Transverse colon (tissue), 4 donors: ENCODE measurements at regions not wholly inside any gene's neighbourhood (a gene's known extent, or its start where the extent isn't known, plus 50 kb on each side); places are given as distances from the start of the nearest gene placed in this dataset.

ENCODE experiments used
- EP300 ChIP-seq: sonication (generic); formaldehyde crosslinking; IDR thresholded peaks from one replicate; pipeline ENCODE4 v1.6.1; 2017; ENCODE audit warnings: antibody characterized with exemption, low read depth
- POLR2A ChIP-seq: fragments of 450-650 bp; IDR thresholded peaks from one replicate; pipeline ENCODE4 v1.6.1; 2016; ENCODE audit warnings: antibody characterized with exemption, mild to moderate bottlenecking, moderate library complexity
- POLR2AphosphoS5 ChIP-seq, 3 donors: sonication (generic); formaldehyde crosslinking; IDR thresholded peaks; one replicate each; pipeline ENCODE4 v1.6.1; 2016; ENCODE audit warnings: antibody characterized with exemption in 3 of 3
- TF ChIP-seq, protein P1 (sequence below), 5 experiments: fragments of 200-600 bp in 3 of 5; fragments of 450-650 bp in 2 of 5; sonication (generic) in 3 of 5; IDR thresholded peaks; 1 replicate in 2 of 5; 2 replicates in 3 of 5; pipeline ENCODE4 v1.5.1; 2016 to 2017; ENCODE audit warnings: antibody characterized with exemption in 5 of 5, inconsistent platforms in 3 of 5, mild to moderate bottlenecking in 2 of 5, moderate library complexity in 1 of 5

DNA sequence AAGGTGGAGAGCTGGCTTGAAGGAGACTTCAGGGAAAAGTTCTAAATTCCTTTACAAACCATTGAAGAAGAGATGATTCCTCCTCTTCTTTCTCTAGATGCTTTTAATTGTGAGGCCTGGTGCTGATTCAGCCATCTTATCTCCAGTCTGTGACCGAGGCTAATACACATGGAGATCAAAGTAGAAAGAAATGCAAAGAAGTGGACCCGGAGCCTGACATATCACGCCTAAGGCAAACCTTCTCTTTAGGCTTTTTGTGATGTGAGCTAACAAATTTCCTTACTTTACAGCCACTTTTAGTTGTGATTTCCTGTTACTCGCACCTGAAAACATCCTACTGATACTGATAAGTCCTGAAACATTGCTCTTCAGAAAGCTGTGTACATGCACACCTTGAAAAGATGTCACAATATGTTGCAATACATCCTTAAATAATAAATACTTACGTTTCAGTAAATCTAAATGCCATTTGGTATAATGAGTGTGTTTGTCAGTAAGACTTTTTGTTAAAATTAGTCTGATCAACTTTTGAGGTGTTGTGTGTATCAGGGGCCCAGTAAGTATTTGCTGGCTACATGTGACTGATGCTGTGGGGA is 192.4 kb downstream of the BAMBI start:
- TF ChIP-seq, protein P1, sequence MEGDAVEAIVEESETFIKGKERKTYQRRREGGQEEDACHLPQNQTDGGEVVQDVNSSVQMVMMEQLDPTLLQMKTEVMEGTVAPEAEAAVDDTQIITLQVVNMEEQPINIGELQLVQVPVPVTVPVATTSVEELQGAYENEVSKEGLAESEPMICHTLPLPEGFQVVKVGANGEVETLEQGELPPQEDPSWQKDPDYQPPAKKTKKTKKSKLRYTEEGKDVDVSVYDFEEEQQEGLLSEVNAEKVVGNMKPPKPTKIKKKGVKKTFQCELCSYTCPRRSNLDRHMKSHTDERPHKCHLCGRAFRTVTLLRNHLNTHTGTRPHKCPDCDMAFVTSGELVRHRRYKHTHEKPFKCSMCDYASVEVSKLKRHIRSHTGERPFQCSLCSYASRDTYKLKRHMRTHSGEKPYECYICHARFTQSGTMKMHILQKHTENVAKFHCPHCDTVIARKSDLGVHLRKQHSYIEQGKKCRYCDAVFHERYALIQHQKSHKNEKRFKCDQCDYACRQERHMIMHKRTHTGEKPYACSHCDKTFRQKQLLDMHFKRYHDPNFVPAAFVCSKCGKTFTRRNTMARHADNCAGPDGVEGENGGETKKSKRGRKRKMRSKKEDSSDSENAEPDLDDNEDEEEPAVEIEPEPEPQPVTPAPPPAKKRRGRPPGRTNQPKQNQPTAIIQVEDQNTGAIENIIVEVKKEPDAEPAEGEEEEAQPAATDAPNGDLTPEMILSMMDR (IDR thresholded peaks at IDR 0.05) = no peak
- TF ChIP-seq EP300 (no peak), POLR2AphosphoS5 (IDR thresholded peaks at IDR 0.05) (no peak), POLR2A (no peak)
